GM18867 (cell line): ENCODE measurements at regions not wholly inside any gene's neighbourhood (a gene's known extent, or its start where the extent isn't known, plus 50 kb on each side); places are given as distances from the start of the nearest gene placed in this dataset.
"Not testable (repeated sequence)": the region's sequence is repeated elsewhere in the genome, so short reads cannot be mapped to it uniquely, and the experiment has no call there.

Experiments used
- ATAC-seq: cut with Tn5 transposase; IDR thresholded peaks from one replicate; pipeline ENCODE4 v1.9.1; 2021; ENCODE audit warnings: mild to moderate bottlenecking, moderate library complexity; ENCODE audit not compliant: unreplicated experiment

DNA sequence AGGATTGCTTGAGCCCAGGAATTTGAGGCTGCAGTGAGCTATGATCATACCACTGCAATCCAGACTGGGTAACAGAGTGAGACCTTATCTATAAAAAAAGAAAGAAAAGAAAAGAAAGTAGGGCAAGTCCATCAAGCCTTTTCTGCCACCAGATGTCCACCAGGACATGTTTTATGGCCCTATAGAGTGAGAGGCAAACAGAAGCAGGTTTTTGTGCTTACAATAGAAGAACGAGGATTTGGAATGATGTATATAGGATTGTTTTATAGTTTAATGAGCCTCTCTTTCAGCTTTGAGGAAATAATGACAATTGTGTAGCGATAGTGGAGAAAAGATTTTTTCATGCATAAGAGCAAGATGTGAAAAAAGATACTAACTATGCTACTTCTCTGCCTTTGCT is 480.5 kb downstream of the KLF12 start:
- ATAC-seq = no peak

DNA sequence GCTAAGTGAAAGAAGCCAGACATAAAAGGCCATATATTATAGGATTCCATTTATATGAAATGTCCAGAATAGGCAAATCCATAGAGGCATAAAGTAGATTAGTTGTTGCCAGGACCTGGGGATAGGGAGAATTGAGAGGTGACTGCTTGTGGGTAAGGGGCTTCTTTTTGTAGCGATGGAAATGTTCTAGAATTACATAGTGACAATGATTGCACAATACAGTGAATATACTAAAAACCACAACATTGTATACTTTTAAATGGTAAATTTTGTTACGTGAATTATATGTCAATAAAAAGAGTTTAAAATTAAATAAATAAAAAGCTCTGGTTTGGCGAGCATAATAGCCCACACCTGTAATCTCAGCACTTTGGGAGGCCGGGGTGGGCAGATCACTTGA is 486.8 kb downstream of the KLF12 start:
- ATAC-seq = no peak

GRCh38 chr13:73640476-73641179 is 493.6 kb downstream of the KLF12 start:
- ATAC-seq = not testable (repeated sequence)

DNA sequence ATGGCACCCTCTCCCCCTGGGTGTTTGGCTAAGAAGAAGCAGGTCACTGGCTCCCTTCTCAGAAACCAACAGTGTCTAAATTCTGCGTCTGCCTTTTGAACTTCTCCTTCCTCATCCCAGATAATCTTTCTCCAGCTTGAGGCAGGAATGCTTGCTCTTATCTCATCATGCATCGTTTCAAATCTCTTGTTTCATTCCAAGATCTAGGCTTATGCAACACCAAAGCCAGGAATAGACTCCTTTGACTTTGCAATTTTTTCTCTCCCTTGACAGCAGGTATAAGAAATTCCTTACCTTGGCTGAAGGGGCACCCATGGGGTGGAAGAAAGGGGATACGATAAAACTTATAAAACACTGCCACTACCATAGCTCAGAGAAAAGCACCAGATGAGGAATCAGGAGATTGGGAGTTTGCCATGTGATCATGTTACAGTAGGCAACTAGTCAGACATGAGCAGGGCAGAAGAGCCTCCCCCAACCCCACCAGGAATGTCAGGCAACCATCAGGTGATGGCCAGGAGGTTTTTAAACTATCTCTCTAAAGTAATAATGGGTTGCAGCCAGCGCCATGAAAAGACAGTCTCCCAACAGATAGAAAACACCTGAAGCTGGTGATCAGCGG is 498.9 kb downstream of the KLF12 start:
- no peak for ATAC-seq

DNA sequence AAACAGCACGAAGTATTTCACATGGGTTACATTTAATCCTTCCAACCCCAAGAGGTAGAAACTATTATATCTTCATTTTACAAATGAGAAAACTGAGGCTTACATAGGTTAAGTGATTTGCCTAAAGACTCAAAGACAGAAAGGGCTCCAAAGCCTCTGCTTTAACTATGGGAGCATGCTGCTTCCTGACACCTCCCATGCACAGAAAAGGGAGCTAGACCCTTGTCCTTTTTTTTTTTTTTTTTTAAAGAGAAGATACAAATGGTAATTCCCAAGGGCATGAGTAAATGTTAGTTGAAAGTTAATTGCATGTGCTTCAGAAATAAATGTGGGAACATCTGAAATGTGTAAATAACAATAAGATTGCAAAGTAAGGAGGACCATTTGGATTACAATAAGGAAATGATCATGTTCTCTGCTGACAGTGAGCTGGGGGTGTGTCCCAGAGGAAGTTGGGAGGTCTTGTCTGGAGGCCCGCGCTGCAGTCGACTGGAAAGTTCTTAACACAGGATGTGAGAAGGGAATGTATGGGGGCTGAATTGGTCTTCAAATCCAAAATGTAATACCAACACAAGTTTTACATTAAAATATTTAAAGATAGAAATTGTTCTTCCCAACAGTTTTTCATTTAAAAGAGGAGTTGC is 500.3 kb downstream of the KLF12 start:
- no peak for ATAC-seq

DNA sequence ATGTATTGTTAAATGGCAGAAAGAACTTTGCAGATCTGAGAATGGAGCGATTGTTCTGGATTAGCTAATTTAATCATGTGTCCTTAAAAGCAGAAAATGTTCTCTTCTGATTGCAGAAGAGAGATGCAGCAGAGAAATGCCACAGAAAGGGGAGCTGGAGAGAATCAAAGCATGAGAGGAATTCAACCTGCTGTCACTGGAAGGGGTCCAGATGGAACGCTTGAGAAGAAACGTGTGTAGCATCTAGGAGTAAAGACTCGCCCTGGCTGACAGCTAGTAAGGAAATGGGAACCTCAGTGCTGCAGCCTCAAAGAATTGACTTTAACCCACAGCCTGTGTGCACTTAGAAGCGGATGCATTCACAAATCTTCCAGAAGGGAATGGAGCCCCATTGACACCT is 502.8 kb downstream of the KLF12 start:
- ATAC-seq = no peak

DNA sequence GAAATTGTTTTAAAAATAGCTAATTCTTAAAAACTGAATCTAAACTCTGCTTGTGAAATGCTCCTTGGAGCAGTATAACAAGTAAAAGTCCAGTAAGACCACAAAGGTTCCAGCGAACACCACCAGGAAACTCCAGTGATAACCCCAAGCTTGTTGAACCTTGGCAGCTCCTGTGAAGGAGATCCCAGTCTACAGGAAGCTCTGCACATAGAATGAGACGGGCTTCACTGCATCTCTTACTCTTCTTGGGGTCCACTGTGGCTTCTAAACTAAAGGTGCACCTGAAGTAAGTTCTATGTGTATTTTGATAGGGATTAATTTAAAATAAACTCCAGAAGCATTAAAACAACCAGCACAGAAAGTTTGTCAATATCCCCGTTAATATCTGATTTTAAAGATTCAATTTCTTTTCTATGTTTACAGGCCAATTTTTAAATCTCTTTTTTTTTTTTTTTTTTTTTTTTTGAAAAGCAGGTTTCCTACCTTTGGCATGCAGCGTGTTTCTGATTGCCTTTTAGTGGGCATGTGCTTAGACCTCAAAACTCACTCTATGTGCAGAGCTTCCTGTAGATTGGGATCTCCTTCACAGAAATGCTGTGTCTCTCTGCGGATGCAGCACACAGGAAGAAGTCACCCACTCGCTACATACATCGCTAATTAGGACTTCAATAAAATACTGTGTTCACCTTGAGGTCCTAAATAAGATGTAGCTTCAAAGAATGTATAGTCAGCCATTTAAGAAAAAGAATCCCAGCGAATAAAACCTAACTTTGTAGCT is 508.5 kb downstream of the KLF12 start:
- no peak for ATAC-seq

DNA sequence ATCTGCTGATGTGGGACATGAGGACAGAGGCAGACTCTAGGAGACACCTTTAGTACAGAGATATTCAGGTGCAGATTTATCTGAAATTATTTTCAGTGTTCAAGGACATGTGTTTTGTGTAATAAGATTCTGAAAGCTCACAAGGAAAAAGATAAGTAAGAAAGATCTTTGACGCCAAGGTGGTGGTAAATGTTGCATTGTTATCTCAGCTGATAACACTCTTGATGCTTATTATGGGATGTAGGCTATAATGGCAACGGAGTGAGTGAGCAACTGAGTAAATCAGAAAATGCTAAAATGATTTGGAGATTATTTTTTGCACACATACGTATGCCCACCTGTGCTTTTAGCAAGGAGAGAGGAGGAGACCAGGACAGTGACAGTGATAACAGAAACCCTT is 510.9 kb downstream of the KLF12 start:
- no peak for ATAC-seq

- ATAC-seq = no peak
Measured at GRCh38 chr13:73622381-73622780, 511.8 kb downstream of the KLF12 start.

DNA sequence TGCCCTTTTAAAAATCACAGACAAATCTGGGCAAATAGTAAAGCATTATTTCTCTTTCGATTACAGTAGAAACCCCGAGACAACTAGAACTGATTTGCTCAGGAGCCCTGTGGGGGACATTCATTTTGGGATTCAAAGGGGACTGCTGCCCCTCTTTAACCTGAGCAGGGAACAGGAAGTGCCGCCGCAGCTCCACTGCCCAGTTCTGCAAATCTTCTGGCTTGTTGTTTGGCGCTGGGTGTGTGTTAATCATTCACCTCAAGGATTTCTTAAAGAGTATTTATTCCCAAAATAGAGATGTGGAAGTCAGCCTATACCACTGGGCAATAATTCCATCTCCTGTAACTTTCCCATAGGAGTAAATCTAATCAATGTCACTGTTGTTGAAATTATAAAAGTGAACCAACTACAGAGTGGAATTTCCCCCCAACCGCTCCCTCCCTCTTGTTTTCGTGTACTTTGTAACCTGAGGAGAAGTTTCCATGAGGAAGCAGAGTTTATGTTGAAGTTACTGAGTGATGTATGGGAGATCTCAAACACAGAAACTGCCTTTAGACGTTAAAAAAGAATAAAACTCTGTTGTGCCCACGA is 515.8 kb downstream of the KLF12 start:
- ATAC-seq = no peak

DNA sequence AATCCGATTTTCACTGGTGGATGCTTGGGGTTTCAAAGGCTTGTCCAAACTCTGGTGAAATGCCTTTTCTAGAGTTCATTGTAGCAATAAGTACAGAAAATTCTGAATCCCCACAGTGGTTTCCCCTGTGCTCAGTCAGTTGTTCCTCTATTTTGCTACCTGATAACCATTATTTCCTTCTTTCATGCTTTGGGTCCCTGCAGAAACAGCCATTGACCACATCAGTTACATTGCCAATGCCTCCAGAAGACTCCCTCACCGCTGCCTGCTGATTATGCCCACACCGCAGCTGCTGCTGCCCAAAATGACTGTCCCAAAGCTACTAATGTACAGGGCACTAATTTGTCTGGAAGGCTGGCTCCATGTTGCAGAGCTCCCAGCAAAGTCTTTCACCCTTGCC is 517.3 kb downstream of the KLF12 start:
- ATAC-seq = no peak

DNA sequence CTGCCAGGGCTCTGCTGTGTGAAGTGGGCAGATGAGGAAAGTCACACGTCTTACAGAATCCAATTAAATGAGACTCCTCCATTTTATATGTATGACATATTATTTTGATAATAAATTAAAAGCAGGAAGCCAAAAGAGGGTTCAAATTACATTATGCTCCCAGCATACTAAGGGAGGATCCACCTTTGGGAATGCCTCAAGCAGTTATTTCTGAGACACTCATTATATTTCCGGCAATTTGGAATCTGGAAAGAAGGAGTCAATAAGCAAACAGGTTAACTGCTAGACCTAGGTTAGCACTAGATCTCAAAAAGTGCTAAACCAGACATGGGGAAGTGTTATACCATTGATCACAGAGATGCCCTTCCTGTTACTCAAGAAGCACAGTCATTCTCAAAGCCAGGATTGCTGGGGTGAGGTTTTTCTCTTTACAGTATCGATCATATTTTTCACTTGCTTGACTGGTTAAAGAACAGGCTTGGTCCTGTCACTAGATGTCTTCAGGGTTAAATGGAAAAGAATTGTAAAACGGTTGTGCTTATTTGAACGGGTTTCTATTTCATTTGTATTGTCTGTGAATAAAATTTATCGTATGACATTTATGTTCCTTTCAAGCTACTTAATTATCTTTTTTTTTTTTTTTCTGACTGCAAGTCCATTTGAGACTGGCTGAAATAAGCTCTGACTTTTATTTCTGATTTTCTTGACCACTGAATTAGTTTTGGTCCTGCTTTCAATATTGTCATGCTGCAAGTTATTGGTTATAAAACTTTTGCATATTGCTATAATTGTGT is 523.2 kb downstream of the KLF12 start:
- ATAC-seq = no peak

DNA sequence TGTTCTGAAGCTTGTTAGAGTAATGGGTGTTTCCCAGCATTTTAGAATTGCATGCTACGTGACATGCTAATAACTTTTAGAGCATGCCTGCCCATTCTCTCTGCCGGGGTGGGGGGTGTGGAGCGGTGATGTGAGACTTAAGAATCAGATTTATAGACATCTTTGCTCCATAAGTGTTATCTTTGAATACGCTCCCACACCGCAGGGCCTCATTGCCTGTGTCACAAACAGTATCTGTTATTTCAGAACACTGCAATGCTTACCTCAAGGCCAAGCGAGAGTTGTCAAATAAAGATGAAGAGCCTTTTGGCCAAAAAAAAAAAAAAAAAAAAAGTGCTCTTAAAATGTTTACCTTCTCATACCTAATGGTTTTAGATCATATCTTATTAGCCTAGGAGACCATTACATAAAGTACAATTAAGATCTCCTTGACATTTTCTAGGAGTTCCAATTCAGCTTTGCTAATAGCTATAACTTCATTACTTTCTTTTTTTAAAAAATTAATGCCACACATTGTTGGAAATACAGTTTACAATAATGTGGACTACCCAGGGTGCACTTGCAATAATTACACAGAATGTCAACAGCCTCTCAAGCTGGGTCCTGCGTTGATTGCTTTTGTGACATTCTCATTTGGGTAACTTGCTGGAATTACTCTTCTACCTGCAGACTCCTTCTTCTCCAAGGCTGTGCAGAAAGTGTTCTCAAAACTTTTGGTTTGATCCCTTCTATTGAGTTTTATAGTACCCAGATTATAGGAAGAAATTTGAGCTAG is 525.3 kb downstream of the KLF12 start:
- no peak for ATAC-seq

GRCh38 chr13:73608157-73608516 is 526.1 kb downstream of the KLF12 start:
- ATAC-seq = no peak

DNA sequence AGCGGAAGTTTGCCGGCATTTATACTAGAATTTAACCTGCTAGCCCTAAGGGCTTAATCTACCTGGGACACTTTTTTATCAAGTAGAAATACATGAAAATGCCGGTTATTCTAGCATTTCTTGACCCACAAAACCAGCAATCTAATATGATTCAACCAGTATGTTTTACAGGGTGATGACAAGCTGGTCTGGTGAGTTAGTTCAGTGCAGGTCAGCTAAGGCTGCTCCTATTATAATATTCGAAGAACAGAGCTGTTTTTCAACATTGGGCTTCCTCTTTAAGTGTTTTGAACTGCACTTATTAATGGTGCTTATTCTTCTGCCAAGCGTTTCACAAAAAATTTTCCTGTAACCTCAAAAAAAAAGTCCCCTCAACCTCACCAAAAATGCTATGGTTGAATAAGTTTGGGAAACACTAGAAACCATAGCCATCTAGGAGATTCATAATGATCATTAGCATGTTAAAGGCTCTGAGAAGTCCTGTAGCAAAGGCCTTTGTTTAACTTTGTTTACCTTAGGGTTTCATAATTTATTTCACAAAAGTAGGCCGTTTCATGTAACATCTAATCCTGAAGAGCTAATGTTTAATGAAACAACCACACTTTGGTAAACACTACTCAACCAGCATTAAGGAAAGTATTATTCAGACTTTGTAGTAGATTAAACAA is 526.6 kb downstream of the KLF12 start:
- ATAC-seq = no peak

GRCh38 chr13:73603646-73604045 is 530.6 kb downstream of the KLF12 start:
- no peak for ATAC-seq

GRCh38 chr13:73602295-73602694 is 531.9 kb downstream of the KLF12 start:
- no peak for ATAC-seq

DNA sequence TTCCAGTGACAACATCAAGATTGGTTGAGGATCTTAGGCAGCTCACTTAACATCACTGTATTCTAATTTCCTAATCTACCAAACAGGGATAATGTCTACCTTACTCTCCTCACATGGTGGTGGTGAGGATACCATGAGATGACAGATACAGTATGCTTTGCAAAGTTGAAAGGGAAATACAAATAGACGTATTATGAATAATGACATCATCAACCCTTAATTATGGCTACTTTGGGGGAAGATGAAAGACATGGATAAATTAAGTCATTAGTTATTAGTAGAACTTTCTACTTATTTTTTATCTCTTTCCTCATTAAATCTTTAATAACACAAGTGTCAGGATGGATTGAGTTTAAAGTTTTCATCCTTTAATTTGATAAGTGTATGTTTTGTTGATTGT is 532.5 kb downstream of the KLF12 start:
- ATAC-seq = no peak
